Progenitor cell of endocrine pancreas (in vitro differentiated cells): ENCODE measurements at regions not wholly inside any gene's neighbourhood (a gene's known extent, or its start where the extent isn't known, plus 50 kb on each side); places are given as distances from the start of the nearest gene placed in this dataset.

ENCODE experiments used
- DNase-seq: peaks from one replicate; pipeline ENCODE4 v3.0.0; 2021; ENCODE audit warnings: low spot score; ENCODE audit not compliant: unreplicated experiment
- H3K27ac Mint-ChIP-seq: 2 replicates; pipeline ENCODE4 v1.8.0; 2021; ENCODE audit warnings: mild to moderate bottlenecking, moderate library complexity, mixed read lengths
- H3K27me3 Mint-ChIP-seq: 2 replicates; pipeline ENCODE4 v1.8.0; 2021; ENCODE audit warnings: mixed read lengths
- H3K36me3 Mint-ChIP-seq: 2 replicates; pipeline ENCODE4 v1.8.0; 2022; ENCODE audit warnings: mixed read lengths; ENCODE audit not compliant: insufficient read depth
- H3K4me1 Mint-ChIP-seq: 2 replicates; pipeline ENCODE4 v1.8.0; 2021; ENCODE audit warnings: low read depth, mixed read lengths
- H3K4me3 Mint-ChIP-seq: 2 replicates; pipeline ENCODE4 v1.8.0; 2021; ENCODE audit warnings: low read depth, mild to moderate bottlenecking, moderate library complexity, mixed read lengths
- H3K9me3 Mint-ChIP-seq: 2 replicates; pipeline ENCODE4 v1.8.0; 2021; ENCODE audit warnings: low read depth, mixed read lengths
- TF ChIP-seq, protein P1 (sequence below): fragments of 200-600 bp; sonication (generic); IDR thresholded peaks from one replicate; pipeline ENCODE4 v1.5.0; 2021; ENCODE audit warnings: antibody characterized with exemption, mild to moderate bottlenecking; ENCODE audit not compliant: unreplicated experiment

DNA sequence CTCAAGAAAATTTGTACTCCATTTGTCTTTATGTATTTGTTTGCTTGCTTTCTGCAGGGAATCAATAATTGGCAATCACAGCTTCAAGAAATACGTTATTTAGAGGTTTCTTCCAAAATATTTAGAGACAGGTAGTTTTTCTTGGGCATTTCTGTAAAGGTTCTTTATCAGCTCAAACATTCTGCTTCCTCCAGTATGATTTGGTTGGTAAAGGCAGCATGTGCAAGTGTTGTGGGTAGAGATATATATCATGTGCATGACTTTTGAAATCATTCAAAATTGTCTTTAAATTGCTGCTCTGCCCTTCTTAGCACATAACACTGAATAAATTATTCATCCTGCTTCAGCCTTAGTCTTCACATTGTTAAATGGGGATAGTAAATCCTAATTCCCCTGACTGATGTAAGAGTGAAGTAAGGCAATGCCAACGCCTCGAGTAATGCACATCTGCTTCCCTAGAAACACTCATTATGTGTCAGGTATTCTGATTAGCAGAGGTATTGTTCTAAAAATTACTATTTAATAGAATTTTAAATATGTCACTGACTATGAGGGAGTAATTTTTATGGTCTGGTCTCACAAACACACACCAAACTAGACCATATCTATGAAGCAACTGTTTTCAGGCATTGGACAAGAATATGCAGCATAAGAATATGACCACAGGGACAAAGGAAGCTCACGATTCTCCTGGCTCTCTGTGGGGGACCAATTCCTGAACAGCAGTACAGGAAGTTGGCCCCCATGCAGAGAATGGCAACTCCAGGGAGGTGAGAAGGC lies 77.3 kb upstream of the AKR1E2 start:
- no peaks in the 10 kb centered on the region for H3K4me1 Mint-ChIP-seq
- H3K36me3 Mint-ChIP-seq: no peaks in the 10 kb centered on the region
- no peak overlapping the region for H3K27ac Mint-ChIP-seq
- no peaks in the 10 kb centered on the region for H3K9me3 Mint-ChIP-seq
- H3K4me3 Mint-ChIP-seq: no peak overlapping the region
- H3K27me3 Mint-ChIP-seq: peaks cover 8% of the 10 kb centered on the region
- TF ChIP-seq, protein P1, sequence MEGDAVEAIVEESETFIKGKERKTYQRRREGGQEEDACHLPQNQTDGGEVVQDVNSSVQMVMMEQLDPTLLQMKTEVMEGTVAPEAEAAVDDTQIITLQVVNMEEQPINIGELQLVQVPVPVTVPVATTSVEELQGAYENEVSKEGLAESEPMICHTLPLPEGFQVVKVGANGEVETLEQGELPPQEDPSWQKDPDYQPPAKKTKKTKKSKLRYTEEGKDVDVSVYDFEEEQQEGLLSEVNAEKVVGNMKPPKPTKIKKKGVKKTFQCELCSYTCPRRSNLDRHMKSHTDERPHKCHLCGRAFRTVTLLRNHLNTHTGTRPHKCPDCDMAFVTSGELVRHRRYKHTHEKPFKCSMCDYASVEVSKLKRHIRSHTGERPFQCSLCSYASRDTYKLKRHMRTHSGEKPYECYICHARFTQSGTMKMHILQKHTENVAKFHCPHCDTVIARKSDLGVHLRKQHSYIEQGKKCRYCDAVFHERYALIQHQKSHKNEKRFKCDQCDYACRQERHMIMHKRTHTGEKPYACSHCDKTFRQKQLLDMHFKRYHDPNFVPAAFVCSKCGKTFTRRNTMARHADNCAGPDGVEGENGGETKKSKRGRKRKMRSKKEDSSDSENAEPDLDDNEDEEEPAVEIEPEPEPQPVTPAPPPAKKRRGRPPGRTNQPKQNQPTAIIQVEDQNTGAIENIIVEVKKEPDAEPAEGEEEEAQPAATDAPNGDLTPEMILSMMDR: no peak
- DNase-seq: no peak

DNA sequence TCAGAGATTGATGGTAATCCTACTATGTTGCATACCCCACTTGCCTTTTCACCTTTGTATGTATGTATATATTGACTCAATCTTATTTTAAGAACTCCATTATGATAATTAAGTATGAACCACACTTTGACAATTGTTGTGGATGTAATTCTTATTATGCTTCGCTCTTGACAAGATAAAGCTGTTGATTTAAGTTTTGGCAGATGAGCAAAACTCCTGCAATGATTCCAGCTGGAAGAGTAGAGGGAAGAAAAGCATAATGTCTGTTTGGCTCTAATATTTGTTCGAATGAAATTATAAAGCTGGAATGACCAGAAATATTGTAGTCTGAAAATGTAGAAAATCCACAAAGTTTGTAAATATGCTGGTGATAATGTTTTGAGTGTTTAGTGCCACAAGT lies 83.8 kb upstream of the AKR1E2 start:
- H3K4me3 Mint-ChIP-seq: no peak overlapping the region

DNA sequence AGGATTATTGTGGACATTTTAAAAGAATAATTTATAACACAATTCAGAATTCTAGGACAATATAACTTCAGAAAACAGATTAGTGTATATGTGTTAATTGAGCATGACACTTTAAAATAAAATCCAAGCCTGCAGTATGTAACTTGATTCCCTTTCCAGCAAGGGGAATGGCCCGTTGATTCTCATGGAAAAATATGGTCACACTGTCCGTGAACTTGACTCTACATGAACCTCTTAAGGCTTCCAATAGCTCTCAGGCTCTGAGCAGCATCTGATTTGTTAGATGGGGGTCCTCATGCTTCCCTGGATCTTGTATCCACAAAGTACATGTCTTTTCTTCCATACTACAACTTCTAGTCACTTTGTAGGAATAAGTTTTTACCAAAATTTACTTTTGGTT lies 85.5 kb upstream of the AKR1E2 start:
- TF ChIP-seq, protein P1: no peak
- H3K36me3 Mint-ChIP-seq: no peaks in the 10 kb centered on the region
- no peaks in the 10 kb centered on the region for H3K4me1 Mint-ChIP-seq
- DNase-seq: no peak
- H3K27ac Mint-ChIP-seq: no peak overlapping the region
- no peak overlapping the region for H3K4me3 Mint-ChIP-seq
- no peaks in the 10 kb centered on the region for H3K9me3 Mint-ChIP-seq
- peaks cover 4% of the 10 kb centered on the region for H3K27me3 Mint-ChIP-seq

More for the DNA sequence above, 83.8 kb upstream of the AKR1E2 start:
- peaks cover 4% of the 10 kb centered on the region for H3K27me3 Mint-ChIP-seq
- no peak overlapping the region for H3K27ac Mint-ChIP-seq
- TF ChIP-seq, protein P1: no peak
- DNase-seq: no peak
- no peaks in the 10 kb centered on the region for H3K4me1 Mint-ChIP-seq
- H3K36me3 Mint-ChIP-seq: no peaks in the 10 kb centered on the region
- no peaks in the 10 kb centered on the region for H3K9me3 Mint-ChIP-seq

DNA sequence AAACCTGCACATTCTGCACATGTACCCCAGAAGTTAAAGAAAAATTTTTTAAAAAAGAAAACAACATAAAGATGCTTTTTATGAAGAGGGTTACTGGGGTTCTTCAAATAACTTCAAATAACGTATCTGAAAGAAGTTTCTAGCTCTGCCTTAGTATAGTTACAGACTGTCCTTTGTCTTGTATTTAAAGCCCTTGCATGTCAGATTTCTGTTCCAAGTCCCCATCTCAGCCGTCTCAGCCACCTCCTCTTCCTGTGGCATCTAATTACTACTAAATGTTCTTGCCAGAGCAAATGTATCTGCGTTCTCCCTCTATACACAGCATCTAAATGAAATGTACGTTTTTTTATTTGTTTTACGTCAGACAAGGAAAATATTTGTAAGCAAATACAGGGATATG lies 89.4 kb upstream of the AKR1E2 start:
- H3K4me3 Mint-ChIP-seq: no peak overlapping the region
- H3K4me1 Mint-ChIP-seq: no peaks in the 10 kb centered on the region
- H3K36me3 Mint-ChIP-seq: no peaks in the 10 kb centered on the region
- no peaks in the 10 kb centered on the region for H3K9me3 Mint-ChIP-seq
- TF ChIP-seq, protein P1: no peak
- DNase-seq: no peak
- no peak overlapping the region for H3K27ac Mint-ChIP-seq
- H3K27me3 Mint-ChIP-seq: no peaks in the 10 kb centered on the region

DNA sequence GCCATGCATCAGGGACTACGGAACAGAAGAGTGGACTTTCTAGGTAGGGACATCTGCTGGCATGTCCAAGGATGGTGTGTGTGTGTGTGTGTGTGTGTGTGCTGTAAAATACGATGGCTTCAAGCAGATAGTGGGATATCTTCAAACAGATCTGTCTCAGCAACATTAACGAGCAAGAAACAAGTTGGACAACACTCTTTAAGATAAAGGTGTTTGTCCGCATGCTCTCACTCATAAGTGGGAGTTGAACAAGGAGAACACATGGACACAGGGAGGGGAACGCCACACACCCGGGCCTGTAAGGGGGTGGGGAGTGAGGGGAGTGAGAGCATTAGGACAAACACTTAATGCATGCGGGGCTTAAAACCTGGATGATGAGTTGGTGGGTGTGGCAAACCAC lies 89.8 kb upstream of the AKR1E2 start:
- H3K27ac Mint-ChIP-seq: no peak overlapping the region
- TF ChIP-seq, protein P1: no peak
- no peaks in the 10 kb centered on the region for H3K27me3 Mint-ChIP-seq
- no peaks in the 10 kb centered on the region for H3K36me3 Mint-ChIP-seq
- no peak overlapping the region for H3K4me3 Mint-ChIP-seq
- DNase-seq: no peak
- no peaks in the 10 kb centered on the region for H3K9me3 Mint-ChIP-seq
- no peaks in the 10 kb centered on the region for H3K4me1 Mint-ChIP-seq
